ENCODE measurements at regions not wholly inside any gene's neighbourhood (a gene's known extent, or its start where the extent isn't known, plus 50 kb on each side); places are given as distances from the start of the nearest gene placed in this dataset.
"Not testable (repeated sequence)": the region's sequence is repeated elsewhere in the genome, so short reads cannot be mapped to it uniquely, and the experiment has no call there.

DNA sequence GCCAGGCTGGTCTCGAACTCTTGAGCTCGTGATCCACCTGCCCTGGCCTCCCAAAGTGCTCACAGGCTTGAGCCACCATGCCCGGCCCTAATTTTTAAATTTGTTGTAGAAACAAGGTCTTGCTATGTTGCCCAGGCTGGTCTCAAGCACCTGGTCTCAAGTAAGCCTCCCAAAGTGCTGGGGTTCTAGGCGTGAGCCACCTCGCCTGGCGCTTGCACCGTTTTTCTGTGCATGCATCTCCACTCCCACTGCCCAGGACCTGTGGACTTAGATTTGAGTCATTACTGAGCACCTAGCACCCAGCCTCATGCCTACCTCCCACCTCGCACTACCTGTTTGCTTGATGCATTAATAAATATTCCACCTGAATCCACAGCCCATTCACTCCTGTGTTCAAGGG lies 1359.1 kb downstream of the CDH12 start:
- not testable (repeated sequence) for H3K27ac ChIP-seq; H3K4me1 ChIP-seq (ENCODE audit: control insufficient read depth in 1 of 2, insufficient read depth in 1 of 2, low read depth in 1 of 2, low read length in 1 of 2); H3K9me3 ChIP-seq; H3K4me3 ChIP-seq (ENCODE audit: low read depth in 1 of 2, low read length in 1 of 2); H3K36me3 ChIP-seq; H3K27me3 ChIP-seq

DNA sequence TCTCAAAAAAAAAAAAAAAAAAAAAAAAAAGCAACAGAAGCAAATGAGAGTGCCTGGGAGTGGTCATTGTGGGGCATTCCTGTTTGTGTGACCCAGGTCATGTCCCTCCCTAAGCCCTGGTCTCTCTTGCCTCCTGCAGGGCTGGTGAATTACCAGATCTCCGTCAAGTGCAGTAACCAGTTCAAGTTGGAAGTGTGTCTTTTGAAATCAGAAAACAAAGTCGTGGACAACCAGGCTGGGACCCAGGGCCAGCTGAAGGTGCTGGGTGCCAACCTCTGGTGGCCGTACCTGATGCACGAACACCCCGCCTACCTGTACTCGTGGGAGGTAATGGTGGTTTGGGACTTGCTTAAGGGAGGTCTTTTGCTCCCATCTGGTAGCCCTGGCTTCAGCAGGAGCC lies 1362.0 kb downstream of the CDH12 start:
- not testable (repeated sequence) for H3K27ac ChIP-seq; H3K27me3 ChIP-seq; H3K4me1 ChIP-seq (ENCODE audit: control insufficient read depth in 1 of 2, insufficient read depth in 1 of 2, low read depth in 1 of 2, low read length in 1 of 2); H3K9me3 ChIP-seq; H3K4me3 ChIP-seq (ENCODE audit: low read depth in 1 of 2, low read length in 1 of 2); H3K36me3 ChIP-seq

DNA sequence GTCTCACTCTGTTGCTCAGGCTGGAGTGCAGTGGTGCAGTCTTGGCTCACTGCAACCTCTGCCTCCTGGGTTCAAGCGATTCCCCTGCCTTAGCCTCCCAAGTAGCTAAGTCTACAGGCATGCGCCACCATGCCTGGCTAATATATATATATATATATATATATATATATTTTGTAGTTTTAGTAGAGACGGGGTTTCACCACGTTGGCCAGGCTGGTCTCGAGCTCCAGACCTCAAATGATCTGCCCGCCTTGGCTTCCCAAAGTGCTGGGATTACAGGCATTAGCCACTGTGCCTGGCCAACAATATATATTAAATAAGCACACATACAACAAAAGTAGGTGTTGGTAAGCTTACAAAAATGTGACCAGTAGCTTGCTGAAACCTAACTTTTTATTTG lies 1364.3 kb downstream of the CDH12 start:
- not testable (repeated sequence) for H3K36me3 ChIP-seq; H3K4me1 ChIP-seq (ENCODE audit: control insufficient read depth in 1 of 2, insufficient read depth in 1 of 2, low read depth in 1 of 2, low read length in 1 of 2); H3K27ac ChIP-seq; H3K4me3 ChIP-seq (ENCODE audit: low read depth in 1 of 2, low read length in 1 of 2); H3K27me3 ChIP-seq; H3K9me3 ChIP-seq

DNA sequence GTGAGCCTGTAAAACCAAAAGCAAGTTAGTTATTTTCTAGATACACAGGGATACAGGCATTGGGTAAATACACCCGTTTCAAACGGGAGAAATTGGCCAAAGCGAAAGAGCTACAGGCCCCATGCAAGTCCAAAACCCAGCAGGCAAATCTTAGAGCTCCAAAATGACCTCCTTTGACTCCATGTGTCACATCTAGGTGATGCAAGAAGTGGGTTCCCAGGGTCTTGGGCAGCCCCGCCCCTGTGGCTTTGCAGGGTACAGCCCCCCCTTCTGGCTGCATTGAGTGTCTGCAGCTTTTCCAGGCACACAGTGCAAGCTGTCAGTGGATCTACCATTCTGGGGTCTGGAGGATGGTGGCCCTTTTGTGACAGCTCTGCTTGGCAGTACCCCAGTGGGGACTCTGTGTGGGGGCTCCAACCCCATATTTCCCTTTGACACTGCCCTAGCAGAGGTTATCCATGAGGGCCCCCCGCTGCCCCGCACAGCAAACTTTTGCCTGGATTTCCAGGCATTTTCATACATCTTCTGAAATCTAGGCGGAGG lies 1367.6 kb downstream of the CDH12 start:
- H3K4me3 ChIP-seq (ENCODE audit: low read depth in 1 of 2, low read length in 1 of 2); H3K27ac ChIP-seq; H3K4me1 ChIP-seq (ENCODE audit: control insufficient read depth in 1 of 2, insufficient read depth in 1 of 2, low read depth in 1 of 2, low read length in 1 of 2); H3K27me3 ChIP-seq; H3K9me3 ChIP-seq: not testable (repeated sequence)
- H3K36me3 ChIP-seq = peaks cover 13% of the 10 kb centered on the region

DNA sequence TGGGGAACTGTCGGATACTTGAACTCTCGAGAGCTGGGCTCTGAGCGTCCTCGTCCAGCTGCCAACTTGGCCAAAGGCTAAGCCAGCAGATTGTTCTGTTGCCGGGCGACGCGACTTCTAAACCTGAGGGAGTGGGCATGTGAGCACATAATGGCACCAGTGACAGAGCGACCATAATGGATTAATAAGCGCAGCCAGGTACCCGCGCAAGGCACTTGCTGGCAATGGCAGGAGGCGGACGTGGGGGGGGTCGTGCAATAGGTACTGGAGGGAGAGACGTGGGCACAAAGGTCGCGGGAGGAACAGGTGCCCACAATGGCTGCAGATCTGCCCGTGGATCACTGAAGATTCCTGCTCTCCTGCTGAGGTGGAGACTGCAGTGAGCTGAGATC lies 1368.7 kb downstream of the CDH12 start:
- H3K36me3 ChIP-seq = peaks cover 16% of the 10 kb centered on the region
- H3K27ac ChIP-seq; H3K4me3 ChIP-seq (ENCODE audit: low read depth in 1 of 2, low read length in 1 of 2); H3K27me3 ChIP-seq; H3K9me3 ChIP-seq; H3K4me1 ChIP-seq (ENCODE audit: control insufficient read depth in 1 of 2, insufficient read depth in 1 of 2, low read depth in 1 of 2, low read length in 1 of 2): not testable (repeated sequence)

DNA sequence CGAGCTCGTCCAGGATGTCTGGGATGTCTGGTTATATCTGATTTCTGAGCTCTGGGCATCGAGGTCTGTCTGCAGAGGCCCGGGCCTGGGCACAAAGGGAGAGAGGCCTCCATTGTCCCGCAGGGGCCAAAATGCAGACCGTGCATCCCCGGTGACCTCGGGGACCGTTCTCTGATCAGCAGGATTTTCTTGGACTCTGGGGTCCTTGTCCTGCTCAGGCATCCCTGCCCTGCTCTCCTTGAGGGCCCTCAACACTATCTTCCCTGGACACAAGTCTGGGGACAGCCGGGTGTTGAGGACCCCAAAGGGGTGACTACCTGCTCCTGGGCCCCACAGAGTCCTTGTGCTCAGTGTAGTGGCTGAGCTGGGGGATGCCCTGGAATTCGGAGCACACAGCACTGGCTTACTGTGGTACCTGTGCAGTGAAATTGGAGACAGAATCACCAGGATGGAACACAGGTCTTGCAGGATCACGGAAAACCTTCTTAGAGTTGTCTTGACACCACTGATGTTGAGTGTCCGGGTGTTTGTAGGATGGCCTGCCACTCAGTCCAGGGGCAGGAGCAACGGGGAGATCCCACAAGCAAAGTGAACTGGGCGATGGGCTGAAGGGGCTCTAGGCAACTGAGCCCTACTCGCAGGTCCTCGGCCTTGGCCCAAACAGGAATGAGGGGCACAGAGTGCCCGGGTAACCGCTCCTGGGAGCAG lies 1369.2 kb downstream of the CDH12 start:
- peaks cover 16% of the 10 kb centered on the region for H3K36me3 ChIP-seq
- H3K4me1 ChIP-seq (ENCODE audit: control insufficient read depth in 1 of 2, insufficient read depth in 1 of 2, low read depth in 1 of 2, low read length in 1 of 2); H3K27ac ChIP-seq; H3K9me3 ChIP-seq; H3K4me3 ChIP-seq (ENCODE audit: low read depth in 1 of 2, low read length in 1 of 2); H3K27me3 ChIP-seq: not testable (repeated sequence)

DNA sequence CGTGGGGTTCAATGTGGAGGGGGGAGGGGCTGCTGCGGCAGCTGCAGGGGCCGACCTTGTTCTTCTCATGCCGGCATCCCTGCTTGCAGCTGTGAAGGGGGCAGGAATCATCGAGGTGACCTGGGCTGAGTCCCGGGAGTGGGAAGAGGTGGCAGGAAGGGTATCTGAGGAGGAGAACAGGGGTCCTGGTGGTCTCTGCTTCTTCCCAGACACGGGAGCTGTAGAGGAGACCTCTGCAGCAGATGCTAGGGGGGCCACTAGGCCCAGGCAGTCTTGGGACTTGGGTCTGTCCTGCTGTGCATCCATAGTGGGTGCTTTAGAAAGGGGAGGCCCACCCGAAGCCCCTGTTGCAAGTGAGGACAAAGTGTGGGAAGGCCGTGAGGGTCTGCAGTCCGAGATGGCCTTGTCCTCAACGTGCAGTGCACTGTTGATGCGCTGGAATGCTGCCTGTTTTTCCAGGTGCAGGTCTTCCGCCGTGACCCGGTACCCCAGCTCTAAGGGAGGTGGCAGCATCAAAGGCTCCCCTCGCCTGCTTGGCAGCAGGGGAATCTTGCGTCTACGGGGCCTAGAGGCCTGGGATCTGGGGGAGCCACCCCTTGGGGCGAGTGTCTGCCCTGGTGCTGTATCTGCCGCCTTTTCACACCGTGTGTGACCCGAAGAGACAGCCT lies 1370.0 kb downstream of the CDH12 start:
- not testable (repeated sequence) for H3K4me3 ChIP-seq (ENCODE audit: low read depth in 1 of 2, low read length in 1 of 2); H3K4me1 ChIP-seq (ENCODE audit: control insufficient read depth in 1 of 2, insufficient read depth in 1 of 2, low read depth in 1 of 2, low read length in 1 of 2); H3K9me3 ChIP-seq; H3K27ac ChIP-seq; H3K27me3 ChIP-seq
- H3K36me3 ChIP-seq = peaks cover 16% of the 10 kb centered on the region

DNA sequence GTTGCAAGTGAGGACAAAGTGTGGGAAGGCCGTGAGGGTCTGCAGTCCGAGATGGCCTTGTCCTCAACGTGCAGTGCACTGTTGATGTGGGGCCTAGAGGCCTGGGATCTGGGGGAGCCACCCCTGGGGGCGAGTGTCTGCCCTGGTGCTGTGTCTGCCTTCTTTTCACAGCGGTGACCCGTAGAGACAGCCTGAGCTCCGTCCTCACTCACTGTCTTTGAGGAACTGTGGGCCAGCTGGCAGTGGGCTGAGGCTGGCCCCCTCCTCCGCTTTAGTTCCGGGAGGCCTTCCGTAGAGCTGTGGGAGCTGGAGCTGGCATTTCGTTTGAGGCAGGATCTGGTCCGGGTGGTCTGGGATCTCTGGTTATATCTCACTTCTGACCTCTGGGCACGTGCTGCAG lies 1370.6 kb downstream of the CDH12 start:
- H3K27me3 ChIP-seq; H3K9me3 ChIP-seq; H3K27ac ChIP-seq; H3K4me3 ChIP-seq (ENCODE audit: low read depth in 1 of 2, low read length in 1 of 2); H3K4me1 ChIP-seq (ENCODE audit: control insufficient read depth in 1 of 2, insufficient read depth in 1 of 2, low read depth in 1 of 2, low read length in 1 of 2): not testable (repeated sequence)
- H3K36me3 ChIP-seq = peaks cover 16% of the 10 kb centered on the region

DNA sequence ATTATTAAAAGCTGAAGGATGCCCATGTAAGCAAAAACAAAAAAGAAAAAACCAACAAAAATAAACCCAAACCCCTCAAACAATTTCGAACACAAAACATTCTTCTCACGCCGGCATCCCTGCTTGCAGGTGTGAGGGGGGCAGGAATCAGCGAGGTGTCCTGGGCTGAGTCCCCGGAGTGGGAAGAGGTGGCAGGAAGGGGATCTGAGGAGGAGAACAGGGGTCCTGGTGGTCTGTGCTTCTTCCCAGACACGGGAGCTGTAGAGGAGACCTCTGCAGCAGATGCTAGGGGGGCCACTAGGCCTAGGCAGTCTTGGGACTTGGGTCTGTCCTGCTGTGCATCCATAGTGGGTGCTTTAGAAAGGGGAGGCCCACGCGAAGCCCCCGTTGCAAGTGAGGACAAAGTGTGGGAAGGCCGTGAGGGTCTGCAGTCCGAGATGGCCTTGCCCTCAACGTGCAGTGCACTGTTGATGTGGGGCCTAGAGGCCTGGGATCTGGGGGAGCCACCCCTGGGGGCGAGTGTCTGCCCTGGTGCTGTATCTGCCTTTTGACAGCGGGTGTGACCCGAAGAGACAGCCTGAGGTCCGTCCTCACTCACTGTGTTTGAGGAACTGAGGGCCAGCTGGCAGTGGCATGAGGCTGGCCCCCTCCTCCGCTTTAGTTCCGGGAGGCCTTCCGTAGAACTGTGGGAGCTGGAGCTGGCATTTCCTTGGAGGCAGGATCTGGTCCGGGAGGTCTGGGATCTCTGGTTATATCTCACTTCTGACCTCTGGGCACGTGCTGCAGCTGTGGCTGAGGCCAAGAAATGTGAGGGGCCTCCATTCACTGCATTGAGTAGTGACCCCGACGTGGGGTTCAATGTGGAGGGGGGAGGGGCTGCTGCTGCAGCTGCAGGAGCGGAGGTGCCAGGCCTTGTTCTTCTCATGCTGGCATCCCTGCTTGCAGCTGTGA lies 1371.5 kb downstream of the CDH12 start:
- not testable (repeated sequence) for H3K4me1 ChIP-seq (ENCODE audit: control insufficient read depth in 1 of 2, insufficient read depth in 1 of 2, low read depth in 1 of 2, low read length in 1 of 2); H3K4me3 ChIP-seq (ENCODE audit: low read depth in 1 of 2, low read length in 1 of 2); H3K27ac ChIP-seq; H3K27me3 ChIP-seq; H3K9me3 ChIP-seq
- H3K36me3 ChIP-seq = peaks cover 16% of the 10 kb centered on the region

DNA sequence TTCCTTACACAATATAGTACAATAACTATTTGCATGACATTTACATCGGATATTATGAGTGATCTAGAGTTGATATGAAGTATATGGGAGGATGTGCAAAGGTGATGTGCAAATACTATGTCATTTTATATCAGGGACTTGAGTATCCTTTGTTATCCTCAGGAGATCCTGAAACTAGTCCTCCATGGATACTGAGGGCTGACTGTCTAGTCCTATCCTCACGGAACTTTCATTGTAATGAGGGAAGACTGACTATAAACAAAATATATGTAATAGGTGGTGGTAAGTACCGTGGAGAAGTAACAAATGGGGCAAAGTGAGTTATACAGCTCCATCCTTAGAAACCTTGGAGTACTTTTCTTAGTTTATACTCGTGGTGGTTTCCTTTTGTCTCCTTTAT lies 1373.1 kb downstream of the CDH12 start:
- peaks cover 16% of the 10 kb centered on the region for H3K36me3 ChIP-seq
- H3K27me3 ChIP-seq = not testable (repeated sequence)

DNA sequence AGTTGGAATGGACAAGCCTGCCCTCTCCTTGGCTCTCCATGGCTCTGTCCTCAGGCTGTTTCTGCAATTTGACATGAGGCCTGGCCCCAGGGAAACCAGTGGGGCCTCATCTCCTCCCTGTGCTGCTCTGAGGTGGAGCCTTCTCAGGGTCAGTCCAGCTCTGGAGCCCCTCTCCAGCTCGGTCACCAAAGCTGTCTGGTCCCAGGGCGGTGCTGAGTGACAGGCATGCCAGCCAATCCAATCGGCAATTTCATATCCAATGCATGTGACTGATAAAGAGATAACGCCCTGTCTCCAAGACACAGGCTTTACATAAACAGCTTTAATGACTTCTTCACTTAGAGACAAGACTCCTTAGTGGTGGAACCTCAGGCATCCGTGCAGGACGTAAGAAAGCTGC lies 1379.2 kb downstream of the CDH12 start:
- H3K9me3 ChIP-seq; H3K36me3 ChIP-seq; H3K27me3 ChIP-seq; H3K4me1 ChIP-seq (ENCODE audit: control insufficient read depth in 1 of 2, insufficient read depth in 1 of 2, low read depth in 1 of 2, low read length in 1 of 2); H3K27ac ChIP-seq; H3K4me3 ChIP-seq (ENCODE audit: low read depth in 1 of 2, low read length in 1 of 2): not testable (repeated sequence)

More for the DNA sequence above, 1373.1 kb downstream of the CDH12 start:
- H3K9me3 ChIP-seq; H3K27ac ChIP-seq; H3K4me3 ChIP-seq (ENCODE audit: low read depth in 1 of 2, low read length in 1 of 2); H3K4me1 ChIP-seq (ENCODE audit: control insufficient read depth in 1 of 2, insufficient read depth in 1 of 2, low read depth in 1 of 2, low read length in 1 of 2): not testable (repeated sequence)

DNA sequence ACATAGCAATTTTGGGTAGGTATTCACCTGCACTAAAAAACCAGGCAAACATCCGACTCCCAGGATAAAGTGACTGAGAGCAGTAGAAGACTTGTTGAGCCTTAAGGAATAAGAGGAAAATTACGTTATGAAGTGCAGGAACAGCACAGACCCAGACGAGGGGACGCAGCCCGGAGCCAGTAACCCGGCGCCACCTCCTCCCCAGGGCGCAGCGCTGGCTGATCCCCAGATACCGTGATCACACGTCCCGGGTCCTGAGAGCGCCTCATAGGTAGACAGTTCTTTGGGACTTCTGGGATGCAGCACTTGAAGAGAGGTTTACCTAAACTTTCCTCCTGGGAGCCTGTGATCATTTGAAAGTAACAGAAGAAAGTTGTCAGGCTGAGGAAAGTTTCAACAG lies 1379.7 kb downstream of the CDH12 start:
- H3K27ac ChIP-seq; H3K4me1 ChIP-seq (ENCODE audit: control insufficient read depth in 1 of 2, insufficient read depth in 1 of 2, low read depth in 1 of 2, low read length in 1 of 2); H3K27me3 ChIP-seq; H3K9me3 ChIP-seq; H3K4me3 ChIP-seq (ENCODE audit: low read depth in 1 of 2, low read length in 1 of 2); H3K36me3 ChIP-seq: not testable (repeated sequence)

DNA sequence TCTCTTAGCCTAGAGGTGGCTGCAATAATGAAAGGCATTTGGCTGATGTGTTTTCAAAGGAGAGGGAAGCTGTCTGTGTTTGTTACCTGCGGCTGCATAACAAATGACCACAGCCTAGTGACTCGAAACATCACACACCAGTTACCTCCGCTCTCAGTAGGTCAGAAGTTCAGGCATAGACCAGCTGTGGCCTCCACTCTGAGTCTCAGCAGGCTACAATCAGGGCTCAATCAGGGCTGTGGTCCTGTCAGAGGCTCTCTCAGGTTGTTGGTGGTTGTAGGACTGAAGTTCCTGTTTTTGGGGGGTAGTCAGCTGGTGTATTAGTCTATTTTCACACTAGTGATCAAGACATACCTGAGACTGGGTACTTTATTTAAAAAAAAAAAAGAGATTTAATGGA lies 1381.5 kb downstream of the CDH12 start:
- not testable (repeated sequence) for H3K9me3 ChIP-seq; H3K27me3 ChIP-seq; H3K4me3 ChIP-seq (ENCODE audit: low read depth in 1 of 2, low read length in 1 of 2); H3K36me3 ChIP-seq; H3K27ac ChIP-seq; H3K4me1 ChIP-seq (ENCODE audit: control insufficient read depth in 1 of 2, insufficient read depth in 1 of 2, low read depth in 1 of 2, low read length in 1 of 2)
